ENCODE measurements at regions not wholly inside any gene's neighbourhood (a gene's known extent, or its start where the extent isn't known, plus 50 kb on each side); places are given as distances from the start of the nearest gene placed in this dataset.

- no peak for TF ChIP-seq ZNF530 (tag by site-specific recombination; IDR thresholded peaks at IDR 0.05; ENCODE audit: low read depth)
- TF ChIP-seq OSR2 (tag by site-specific recombination; IDR thresholded peaks at IDR 0.05), result peak; percentile 71
- peak; percentile 56; the same call in 1 of the 2 replicates for TF ChIP-seq ZBTB21 (tag by site-specific recombination; IDR thresholded peaks at IDR 0.05)
- TF ChIP-seq PRDM6 (tag by site-specific recombination; IDR thresholded peaks at IDR 0.05), result peak; percentile 48
- no peak for TF ChIP-seq ZNF391 (tag by site-specific recombination; IDR thresholded peaks at IDR 0.05; ENCODE audit: borderline replicate concordance, low read depth)
- 0 out of 2 replicates have a peak, but pooled peaks have one; percentile 44 for TF ChIP-seq ZNF184 (tag by site-specific recombination; IDR thresholded peaks at IDR 0.05)
- peak; percentile 33; the same call in 1 of the 2 replicates for TF ChIP-seq ZNF600 (tag by site-specific recombination; IDR thresholded peaks at IDR 0.05)
- no peak for TF ChIP-seq ZNF175 (tag by site-specific recombination; IDR thresholded peaks at IDR 0.05)
- TF ChIP-seq ZNF398 (tag by site-specific recombination; IDR thresholded peaks at IDR 0.05), result 0 out of 2 replicates have a peak, but pooled peaks have one; percentile 33
Observed at GRCh38 chr21:35254006-35254764, 205.1 kb upstream of the RUNX1 start (continued).

- no peak overlapping the region for H3K4me3 ChIP-seq (ENCODE audit: low read depth, low read length)
- POLR2A ChIA-PET, result interaction anchor here (0.5 to 1.0 kb wide), 3 partner anchors 364 to 816 kb away, joined by 3 to 4 read pairs (median 3); no protein-coding TSS in a partner anchor
- H3K36me3 ChIP-seq (ENCODE audit: control insufficient read depth in 2 of 2, insufficient read depth in 1 of 2, low read length in 2 of 2), result no peaks in the 10 kb centered on the region
- H3K9me3 ChIP-seq (ENCODE audit: control insufficient read depth, insufficient read depth, low read depth, low read length), result no peaks in the 10 kb centered on the region
- peaks cover 11% of the 10 kb centered on the region for H3K4me1 ChIP-seq (ENCODE audit: control insufficient read depth, insufficient read depth, low read length)
- CTCF ChIA-PET, result interaction anchor here (0.8 to 1.7 kb wide), 3 partner anchors 10 to 509 kb away, joined by 3 read pairs; no protein-coding TSS in a partner anchor
- no peak overlapping the region for H3K27ac ChIP-seq (ENCODE audit: extremely low read depth, low read depth, low read length)
- TF ChIP-seq ZNF48 (tag by site-specific recombination; IDR thresholded peaks at IDR 0.05) (no peak), ZNF280C (tag by site-specific recombination; IDR thresholded peaks at IDR 0.05) (no peak), ZBTB44 (tag by site-specific recombination; IDR thresholded peaks at IDR 0.05) (no peak), KLF16 (tag by site-specific recombination; IDR thresholded peaks at IDR 0.05) (no peak), ZNF121 (tag by site-specific recombination; IDR thresholded peaks at IDR 0.05) (no peak), MEIS1 (CRISPR knock-in tag; IDR thresholded peaks at IDR 0.05; ENCODE audit: borderline replicate concordance) (no peak), ZBTB11 (tag by site-specific recombination; conservative IDR thresholded peaks at IDR 0.05; ENCODE audit: low read depth) (no peak), ZNF449 (tag by site-specific recombination; IDR thresholded peaks at IDR 0.05) (no peak), KLF8 (tag by site-specific recombination; IDR thresholded peaks at IDR 0.05) (no peak), ZNF112 (tag by site-specific recombination; IDR thresholded peaks at IDR 0.05) (no peak), ZNF513 (tag by site-specific recombination; IDR thresholded peaks at IDR 0.05) (no peak), ZNF174 (tag by site-specific recombination; IDR thresholded peaks at IDR 0.05) (no peak)
Observed at GRCh38 chr21:35252831-35253230, 203.7 kb upstream of the RUNX1 start.

All from HEK293 (cell line).